GM12875 (cell line): ENCODE measurements at regions not wholly inside any gene's neighbourhood (a gene's known extent, or its start where the extent isn't known, plus 50 kb on each side); places are given as distances from the start of the nearest gene placed in this dataset.

Source experiments
- H3K4me3 ChIP-seq: one replicate; pipeline ENCODE4 v1.5.1; 2011; ENCODE audit warnings: low read depth, low read length, control low read depth
- CTCF ChIP-seq: IDR thresholded peaks from 2 replicates; pipeline ENCODE4 v1.5.1; 2011; ENCODE audit warnings: low read depth, mild to moderate bottlenecking, control low read depth, inconsistent platforms, low read length, moderate library complexity, borderline replicate concordance; ENCODE audit not compliant: insufficient read depth

GRCh38 chr5:2466966-2467365 is 284.5 kb downstream of the IRX2 start:
- no peak overlapping the region for H3K4me3 ChIP-seq
- TF ChIP-seq CTCF = no peak

- H3K4me3 ChIP-seq = no peak overlapping the region
- no peak for TF ChIP-seq CTCF
Measured at GRCh38 chr5:2465383-2465782, 286.1 kb downstream of the IRX2 start.

- no peak for TF ChIP-seq CTCF
- H3K4me3 ChIP-seq = no peak overlapping the region
Measured at GRCh38 chr5:2464141-2464540, 287.3 kb downstream of the IRX2 start.

GRCh38 chr5:2461701-2462691 is 289.5 kb downstream of the IRX2 start:
- no peak for TF ChIP-seq CTCF
- no peak overlapping the region for H3K4me3 ChIP-seq

GRCh38 chr5:2460098-2460497 is 291.4 kb downstream of the IRX2 start:
- TF ChIP-seq CTCF = no peak
- H3K4me3 ChIP-seq = no peak overlapping the region

- TF ChIP-seq CTCF = no peak
- no peak overlapping the region for H3K4me3 ChIP-seq
Measured at GRCh38 chr5:2459251-2459650, 292.2 kb downstream of the IRX2 start.

- TF ChIP-seq CTCF = no peak
- H3K4me3 ChIP-seq = no peak overlapping the region
Measured at GRCh38 chr5:2455878-2456277, 295.6 kb downstream of the IRX2 start.
